ENCODE measurements at regions not wholly inside any gene's neighbourhood (a gene's known extent, or its start where the extent isn't known, plus 50 kb on each side); places are given as distances from the start of the nearest gene placed in this dataset.

- Histone ChIP-seq H3K27me3 (replicated peaks; ENCODE audit: insufficient read depth) (no peaks in the 10 kb centered on the region), H3K27ac (no peak overlapping the region), H3K9me3 (no peaks in the 10 kb centered on the region), H3K4me3 (no peak overlapping the region), H3K4me1 (replicated peaks) (no peaks in the 10 kb centered on the region), H3K36me3 (no peaks in the 10 kb centered on the region)
- intact Hi-C loops (cut with DNase I) = no loop called here
- whole genome bisulfite sequencing = 58% methylated on average over 5 of the region's 5 CpGs
- no peak for DNase-seq (ENCODE audit: low spot score)
- TF ChIP-seq CTCF (IDR thresholded peaks at IDR 0.05) (no peak), POLR2A (IDR thresholded peaks at IDR 0.05) (no peak), POLR2AphosphoS5 (IDR thresholded peaks at IDR 0.05) (no peak)
These were observed 94.7 kb upstream of the ADAMTSL1 start for GRCh38 chr9:18379073-18379811.

DNA sequence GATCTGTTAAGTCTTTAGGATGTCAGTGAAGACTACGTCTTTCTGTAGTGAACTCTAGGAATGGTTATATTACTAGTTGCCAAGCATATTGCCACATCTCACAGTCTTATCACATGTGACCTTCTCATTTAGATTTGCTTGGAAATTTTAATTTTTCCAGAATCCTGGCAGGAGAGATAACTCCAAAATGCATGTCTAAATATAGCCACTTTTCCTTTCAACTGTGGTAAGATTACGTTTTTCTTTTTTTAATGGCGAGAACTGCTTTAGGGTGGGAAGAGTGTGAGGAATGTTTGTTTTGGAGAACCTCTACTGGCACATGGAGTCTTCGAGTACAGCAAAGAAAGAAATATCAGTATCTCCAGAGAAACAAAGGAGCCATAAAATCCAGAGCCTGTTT lies 91.7 kb upstream of the ADAMTSL1 start:
- no peak overlapping the region for H3K27ac ChIP-seq
- no peak for DNase-seq (ENCODE audit: low spot score)
- intact Hi-C loops (cut with DNase I) = no loop called here
- no peak overlapping the region for H3K4me3 ChIP-seq
- TF ChIP-seq POLR2A (IDR thresholded peaks at IDR 0.05) (no peak), POLR2AphosphoS5 (IDR thresholded peaks at IDR 0.05) (no peak), CTCF (IDR thresholded peaks at IDR 0.05) (no peak)
- H3K36me3 ChIP-seq = no peaks in the 10 kb centered on the region
- no peaks in the 10 kb centered on the region for H3K4me1 ChIP-seq (replicated peaks)
- H3K27me3 ChIP-seq (replicated peaks; ENCODE audit: insufficient read depth) = no peaks in the 10 kb centered on the region
- no peaks in the 10 kb centered on the region for H3K9me3 ChIP-seq
- WGBS = 27% methylated on average over 4 of the region's 4 CpGs

GRCh38 chr9:18384066-18384465 lies 89.9 kb upstream of the ADAMTSL1 start:
- Histone ChIP-seq H3K27ac (no peak overlapping the region), H3K4me1 (replicated peaks) (no peaks in the 10 kb centered on the region), H3K27me3 (replicated peaks; ENCODE audit: insufficient read depth) (no peaks in the 10 kb centered on the region), H3K9me3 (no peaks in the 10 kb centered on the region), H3K36me3 (no peaks in the 10 kb centered on the region), H3K4me3 (no peak overlapping the region)
- DNase-seq (ENCODE audit: low spot score) = no peak
- 95% methylated on average over 4 of the region's 4 CpGs for WGBS
- TF ChIP-seq POLR2AphosphoS5 (IDR thresholded peaks at IDR 0.05) = no peak
- TF ChIP-seq CTCF (IDR thresholded peaks at IDR 0.05) = no peak
- TF ChIP-seq POLR2A (IDR thresholded peaks at IDR 0.05) = no peak
- intact Hi-C loops (cut with DNase I) = no loop called here

GRCh38 chr9:18385696-18386490 lies 88.1 kb upstream of the ADAMTSL1 start:
- Histone ChIP-seq H3K4me3 (no peak overlapping the region), H3K27me3 (replicated peaks; ENCODE audit: insufficient read depth) (no peaks in the 10 kb centered on the region), H3K4me1 (replicated peaks) (no peaks in the 10 kb centered on the region), H3K36me3 (no peaks in the 10 kb centered on the region), H3K27ac (no peak overlapping the region), H3K9me3 (no peaks in the 10 kb centered on the region)
- intact Hi-C loops (cut with DNase I) = no loop called here
- no peak for TF ChIP-seq POLR2A (IDR thresholded peaks at IDR 0.05)
- no peak for TF ChIP-seq CTCF (IDR thresholded peaks at IDR 0.05)
- TF ChIP-seq POLR2AphosphoS5 (IDR thresholded peaks at IDR 0.05) = no peak
- no peak for DNase-seq (ENCODE audit: low spot score)
- 44% methylated on average over 6 of the region's 6 CpGs for whole genome bisulfite sequencing

All from prostate gland (tissue), 2 donors.